Effector memory CD8-positive, alpha-beta T cell (primary cell): ENCODE measurements at regions not wholly inside any gene's neighbourhood (a gene's known extent, or its start where the extent isn't known, plus 50 kb on each side); places are given as distances from the start of the nearest gene placed in this dataset.
"Not testable (repeated sequence)": the region's sequence is repeated elsewhere in the genome, so short reads cannot be mapped to it uniquely, and the experiment has no call there.

Source experiments
- ATAC-seq: fragments of 150-1000 bp; cut with Tn5 transposase; replicated peaks from 2 replicates; pipeline ENCODE4 v1.10.0; 2021; ENCODE audit warnings: mild to moderate bottlenecking, moderate library complexity
- DNase-seq, 3 experiments: peaks; one replicate each; pipeline ENCODE4 v3.0.0; 2021
- H3K27ac Mint-ChIP-seq, 2 donors: one replicate each; pipeline ENCODE4 v1.8.0; 2022; ENCODE audit warnings: mild to moderate bottlenecking in 2 of 2, mixed read lengths in 2 of 2, moderate library complexity in 2 of 2
- H3K27me3 Mint-ChIP-seq, 2 donors: one replicate each; pipeline ENCODE4 v1.8.0; 2022; ENCODE audit warnings: mixed read lengths in 2 of 2
- H3K36me3 Mint-ChIP-seq: one replicate; pipeline ENCODE4 v1.8.0; 2022; ENCODE audit warnings: mild to moderate bottlenecking, moderate library complexity, mixed read lengths; ENCODE audit not compliant: insufficient read depth
- H3K4me1 Mint-ChIP-seq, 2 donors: one replicate each; pipeline ENCODE4 v1.8.0; 2022; ENCODE audit warnings: low read depth in 2 of 2, mixed read lengths in 2 of 2
- H3K4me3 Mint-ChIP-seq, 2 donors: one replicate each; pipeline ENCODE4 v1.8.0; 2022; ENCODE audit warnings: mild to moderate bottlenecking in 2 of 2, mixed read lengths in 2 of 2, moderate library complexity in 2 of 2
- H3K9me3 Mint-ChIP-seq, 2 donors: one replicate each; pipeline ENCODE4 v1.8.0; 2022; ENCODE audit warnings: mixed read lengths in 2 of 2

DNA sequence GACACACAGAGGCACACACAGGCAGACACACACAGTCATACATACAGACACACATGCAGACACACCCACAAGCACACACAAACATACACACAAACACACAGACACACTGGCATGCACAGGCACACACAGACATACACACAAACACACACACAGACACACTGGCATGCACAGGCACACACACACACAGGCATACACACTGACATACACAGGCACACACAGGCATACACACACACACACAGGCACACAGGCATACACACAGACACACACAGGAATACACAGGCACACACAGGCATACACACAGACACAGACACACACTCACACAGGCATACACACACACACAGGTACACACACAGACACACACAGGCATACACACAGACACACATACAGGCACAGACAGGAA, 340.7 kb upstream of the VSTM2A start:
- ATAC-seq (no peak), DNase-seq (no peak)
- no peaks in the 10 kb centered on the region for H3K4me1 Mint-ChIP-seq
- H3K27ac Mint-ChIP-seq: no peak overlapping the region
- H3K36me3 Mint-ChIP-seq: no peaks in the 10 kb centered on the region
- H3K9me3 Mint-ChIP-seq: peaks cover 6 to 10% of the 10 kb centered on the region in 2 donors
- H3K27me3 Mint-ChIP-seq: no peaks in the 10 kb centered on the region
- H3K4me3 Mint-ChIP-seq: no peak overlapping the region

GRCh38 chr7:54215424-54215823, 326.8 kb upstream of the VSTM2A start:
- no peaks in the 10 kb centered on the region for H3K27me3 Mint-ChIP-seq
- peaks cover 21 to 30% of the 10 kb centered on the region in 2 donors for H3K9me3 Mint-ChIP-seq
- no peak for ATAC-seq
- H3K4me3 Mint-ChIP-seq: no peak overlapping the region
- no peaks in the 10 kb centered on the region for H3K4me1 Mint-ChIP-seq
- no peaks in the 10 kb centered on the region for H3K36me3 Mint-ChIP-seq
- H3K27ac Mint-ChIP-seq: no peak overlapping the region
- no peak for DNase-seq

- H3K36me3 Mint-ChIP-seq, H3K27me3 Mint-ChIP-seq, DNase-seq, H3K4me1 Mint-ChIP-seq, H3K27ac Mint-ChIP-seq, H3K4me3 Mint-ChIP-seq, ATAC-seq, H3K9me3 Mint-ChIP-seq: not testable (repeated sequence)
Measured at GRCh38 chr7:54226030-54226429, 316.1 kb upstream of the VSTM2A start.

GRCh38 chr7:54242776-54243175, 299.4 kb upstream of the VSTM2A start:
- no peak for DNase-seq
- Mint-ChIP-seq H3K9me3 (peaks cover 14 to 37% of the 10 kb centered on the region in 2 donors), H3K4me1 (no peaks in the 10 kb centered on the region), H3K27ac (no peak overlapping the region), H3K27me3 (no peaks in the 10 kb centered on the region), H3K4me3 (no peak overlapping the region), H3K36me3 (peaks cover 3% of the 10 kb centered on the region)
- ATAC-seq: no peak

DNA sequence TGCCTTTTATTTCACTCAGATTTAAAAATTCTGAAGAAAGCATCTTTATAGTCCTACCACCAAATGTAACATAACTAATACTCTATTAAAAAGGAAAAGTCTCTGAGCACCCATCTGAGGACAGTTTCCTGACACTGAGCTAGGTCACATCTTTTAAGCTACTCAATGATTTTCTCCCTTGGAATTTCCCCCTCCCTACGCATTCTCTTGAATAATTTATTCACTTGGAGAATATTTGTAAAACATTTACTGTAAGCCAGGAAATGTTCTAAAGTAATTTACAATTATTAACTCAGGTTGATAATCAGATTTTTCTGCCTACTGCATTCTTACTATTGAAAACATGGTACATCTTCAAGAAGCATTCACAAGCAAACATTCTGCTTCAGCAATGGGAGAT, 297.2 kb upstream of the VSTM2A start:
- ATAC-seq: no peak
- Mint-ChIP-seq H3K4me1 (no peaks in the 10 kb centered on the region), H3K9me3 (peaks cover 13 to 37% of the 10 kb centered on the region in 2 donors), H3K4me3 (no peak overlapping the region), H3K36me3 (peaks cover 3% of the 10 kb centered on the region), H3K27me3 (no peaks in the 10 kb centered on the region), H3K27ac (no peak overlapping the region)
- DNase-seq: no peak

DNA sequence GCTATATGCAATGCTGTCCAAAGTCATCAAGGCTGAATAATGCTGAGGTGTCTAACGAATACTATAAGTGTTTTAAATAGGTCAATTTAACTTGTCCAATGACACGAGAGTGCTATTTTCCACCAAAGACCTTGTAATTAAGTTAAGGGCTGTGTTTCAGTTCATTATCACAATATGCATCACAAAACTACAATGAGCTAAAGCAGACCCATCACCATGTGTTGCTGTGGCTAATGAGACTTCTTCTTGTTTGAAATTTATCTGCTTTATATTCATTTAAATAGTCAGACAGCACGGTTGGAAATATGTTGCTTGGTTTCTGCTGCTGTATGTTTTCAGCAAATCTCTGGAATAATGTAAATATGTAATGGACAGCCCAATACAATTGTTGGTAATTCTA, 292.5 kb upstream of the VSTM2A start:
- ATAC-seq (no peak), DNase-seq (no peak)
- Mint-ChIP-seq H3K4me1 (no peaks in the 10 kb centered on the region), H3K27me3 (no peaks in the 10 kb centered on the region), H3K36me3 (peaks cover 3% of the 10 kb centered on the region), H3K4me3 (no peak overlapping the region), H3K27ac (no peak overlapping the region), H3K9me3 (peaks cover 12 to 22% of the 10 kb centered on the region in 2 donors)

DNA sequence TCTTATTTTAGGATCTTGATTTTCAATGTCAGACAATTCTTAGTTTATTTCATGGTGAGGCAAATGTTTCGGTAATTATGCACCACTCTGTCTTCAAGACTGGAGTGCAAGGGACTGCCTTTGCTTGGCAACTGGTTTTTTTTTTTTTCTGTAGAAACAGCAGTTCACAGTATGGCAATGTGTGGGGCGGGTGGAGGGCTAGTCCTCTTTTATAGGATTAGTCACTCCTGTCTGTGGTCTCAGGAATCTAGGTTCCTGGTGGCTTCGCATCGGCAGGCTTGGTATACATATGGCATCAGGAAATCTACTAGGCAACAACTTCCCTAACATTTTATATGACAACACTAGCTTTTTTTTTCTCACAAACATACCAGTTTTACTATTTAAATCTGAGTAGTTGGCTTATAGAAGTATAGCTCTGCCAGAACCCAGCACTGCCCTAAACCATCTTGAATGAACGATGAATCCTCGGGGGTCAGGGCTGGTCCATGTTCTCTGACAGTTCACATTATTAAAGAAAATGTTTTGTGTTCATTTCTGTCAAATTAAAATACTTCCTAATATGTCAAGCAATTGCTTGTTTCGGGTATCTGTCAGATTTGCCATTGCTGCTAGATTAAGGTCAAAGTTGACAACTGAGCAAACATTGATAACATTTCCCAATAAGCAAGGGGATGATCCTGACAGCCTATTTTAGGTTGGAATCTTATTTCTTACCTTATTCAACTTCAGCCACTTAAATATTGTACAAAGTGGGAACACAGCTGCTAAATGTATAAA, 289.7 kb upstream of the VSTM2A start:
- no peak overlapping the region for H3K4me3 Mint-ChIP-seq
- no peaks in the 10 kb centered on the region for H3K4me1 Mint-ChIP-seq
- no peak overlapping the region for H3K27ac Mint-ChIP-seq
- H3K9me3 Mint-ChIP-seq: peaks cover 3 to 15% of the 10 kb centered on the region in 2 donors
- no peaks in the 10 kb centered on the region for H3K27me3 Mint-ChIP-seq
- ATAC-seq: no peak
- no peaks in the 10 kb centered on the region for H3K36me3 Mint-ChIP-seq
- no peak for DNase-seq

DNA sequence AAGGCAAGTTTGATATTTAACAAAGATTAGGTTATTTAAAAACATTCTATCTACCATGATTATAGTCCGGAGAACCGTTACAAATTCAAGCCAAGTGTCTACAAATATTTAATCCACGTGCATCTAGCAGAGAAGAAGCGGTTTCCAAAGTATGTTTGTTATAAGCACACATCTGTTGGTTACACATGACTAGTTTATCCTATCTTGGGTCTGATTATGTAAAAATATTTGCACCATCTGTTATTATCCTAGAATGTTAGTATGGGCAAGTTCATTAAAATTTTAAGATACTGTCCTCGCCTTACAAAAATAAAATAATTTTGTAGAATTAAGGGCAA, 289.2 kb upstream of the VSTM2A start:
- no peak overlapping the region for H3K4me3 Mint-ChIP-seq

GRCh38 chr7:54255242-54255641, 286.9 kb upstream of the VSTM2A start:
- DNase-seq (no peak), ATAC-seq (no peak)
- H3K4me3 Mint-ChIP-seq: no peak overlapping the region
- H3K27me3 Mint-ChIP-seq: no peaks in the 10 kb centered on the region
- H3K36me3 Mint-ChIP-seq: no peaks in the 10 kb centered on the region
- H3K27ac Mint-ChIP-seq: no peak overlapping the region
- H3K4me1 Mint-ChIP-seq: no peaks in the 10 kb centered on the region
- peaks cover 5 to 15% of the 10 kb centered on the region in 2 donors for H3K9me3 Mint-ChIP-seq

More for the DNA sequence above, 289.2 kb upstream of the VSTM2A start:
- H3K4me1 Mint-ChIP-seq: no peaks in the 10 kb centered on the region
- H3K36me3 Mint-ChIP-seq: no peaks in the 10 kb centered on the region
- peaks cover 3 to 15% of the 10 kb centered on the region in 2 donors for H3K9me3 Mint-ChIP-seq
- ATAC-seq: no peak
- DNase-seq: no peak
- no peak overlapping the region for H3K27ac Mint-ChIP-seq
- no peaks in the 10 kb centered on the region for H3K27me3 Mint-ChIP-seq

DNA sequence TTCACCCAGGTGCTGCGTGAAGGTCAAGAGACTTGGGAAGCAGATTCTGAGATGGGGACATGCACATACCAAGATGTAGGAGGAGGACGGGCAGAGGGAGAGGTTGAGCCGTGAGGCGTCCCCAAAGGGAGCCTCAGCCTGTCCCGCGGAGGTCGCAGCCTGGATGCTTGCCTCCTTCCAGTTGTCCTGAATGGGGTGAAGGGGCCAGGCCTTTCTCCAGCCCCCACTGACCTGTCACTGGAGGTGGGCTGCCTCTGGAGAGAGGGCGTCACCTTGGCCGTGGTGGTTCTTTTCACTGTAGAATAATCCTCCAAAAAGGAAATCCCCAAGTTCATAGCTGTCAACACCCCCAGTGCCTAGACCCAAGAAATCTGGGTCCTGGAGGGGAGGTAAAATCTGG, 283.0 kb upstream of the VSTM2A start:
- no peak overlapping the region for H3K4me3 Mint-ChIP-seq
- DNase-seq (no peak), ATAC-seq (no peak)
- H3K27ac Mint-ChIP-seq: no peak overlapping the region
- H3K4me1 Mint-ChIP-seq: no peaks in the 10 kb centered on the region
- no peaks in the 10 kb centered on the region for H3K27me3 Mint-ChIP-seq
- H3K36me3 Mint-ChIP-seq: no peaks in the 10 kb centered on the region
- peaks cover 3 to 15% of the 10 kb centered on the region in 2 donors for H3K9me3 Mint-ChIP-seq

GRCh38 chr7:54260941-54261371, 281.2 kb upstream of the VSTM2A start:
- ATAC-seq (no peak), DNase-seq (no peak)
- Mint-ChIP-seq H3K4me1 (no peaks in the 10 kb centered on the region), H3K27me3 (no peaks in the 10 kb centered on the region), H3K36me3 (no peaks in the 10 kb centered on the region), H3K4me3 (no peak overlapping the region), H3K27ac (no peak overlapping the region), H3K9me3 (peaks cover 5 to 14% of the 10 kb centered on the region in 2 donors)

- no peak overlapping the region for H3K27ac Mint-ChIP-seq
- H3K36me3 Mint-ChIP-seq: no peaks in the 10 kb centered on the region
- no peaks in the 10 kb centered on the region for H3K27me3 Mint-ChIP-seq
- DNase-seq (no peak), ATAC-seq (no peak)
- no peaks in the 10 kb centered on the region for H3K4me1 Mint-ChIP-seq
- peaks cover 10 to 19% of the 10 kb centered on the region in 2 donors for H3K9me3 Mint-ChIP-seq
- no peak overlapping the region for H3K4me3 Mint-ChIP-seq
Measured at GRCh38 chr7:54278847-54279246, 263.3 kb upstream of the VSTM2A start.

GRCh38 chr7:54292171-54292925, 249.8 kb upstream of the VSTM2A start:
- Mint-ChIP-seq H3K27ac (no peak overlapping the region), H3K36me3 (no peaks in the 10 kb centered on the region), H3K27me3 (no peaks in the 10 kb centered on the region), H3K4me1 (no peaks in the 10 kb centered on the region), H3K4me3 (no peak overlapping the region), H3K9me3 (peaks cover 12 to 19% of the 10 kb centered on the region in 2 donors)
- DNase-seq: no peak
- ATAC-seq: no peak

- Mint-ChIP-seq H3K9me3 (peaks cover 10 to 17% of the 10 kb centered on the region in 2 donors), H3K4me3 (no peak overlapping the region), H3K27ac (no peak overlapping the region), H3K4me1 (no peaks in the 10 kb centered on the region), H3K36me3 (no peaks in the 10 kb centered on the region), H3K27me3 (no peaks in the 10 kb centered on the region)
- no peak for DNase-seq
- no peak for ATAC-seq
Measured at GRCh38 chr7:54299426-54299825, 242.7 kb upstream of the VSTM2A start.
